ENCODE measurements at regions not wholly inside any gene's neighbourhood (a gene's known extent, or its start where the extent isn't known, plus 50 kb on each side); places are given as distances from the start of the nearest gene placed in this dataset.

DNA sequence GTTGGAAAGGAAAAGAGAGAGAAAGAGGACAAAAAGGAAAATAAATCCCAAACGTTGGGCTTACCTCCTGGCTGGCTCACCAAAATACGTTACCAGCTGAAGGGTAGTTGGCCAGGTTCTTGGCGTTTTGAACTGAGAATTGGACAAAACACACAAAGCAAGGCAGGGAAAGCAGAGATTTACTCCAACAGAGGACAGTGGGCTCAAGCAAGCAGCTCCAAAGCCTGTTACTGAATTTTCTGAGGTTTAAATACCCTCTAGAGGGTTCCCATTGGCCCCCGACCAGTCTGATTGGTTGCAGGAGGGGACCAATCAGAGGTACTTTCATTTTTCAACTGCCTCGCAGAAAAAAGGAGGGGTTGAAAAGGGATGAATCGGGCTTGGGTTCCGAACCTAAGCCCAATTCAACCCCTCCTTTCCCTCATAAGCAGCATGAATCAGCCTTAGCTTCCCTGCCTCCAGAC is 55.6 kb upstream of the ALOX12 start:
- no peak for DNase-seq (ENCODE audit: low read depth in 2 of 2)

GRCh38 chr17:6941989-6942388 is 53.9 kb upstream of the ALOX12 start:
- no peak for DNase-seq (ENCODE audit: low read depth in 2 of 2)

GRCh38 chr17:6943406-6943805 is 52.4 kb upstream of the ALOX12 start:
- no peak for DNase-seq (ENCODE audit: low read depth in 2 of 2)
